ENCODE measurements at regions not wholly inside any gene's neighbourhood (a gene's known extent, or its start where the extent isn't known, plus 50 kb on each side); places are given as distances from the start of the nearest gene placed in this dataset.
"Not testable (repeated sequence)": the region's sequence is repeated elsewhere in the genome, so short reads cannot be mapped to it uniquely, and the experiment has no call there.

DNA sequence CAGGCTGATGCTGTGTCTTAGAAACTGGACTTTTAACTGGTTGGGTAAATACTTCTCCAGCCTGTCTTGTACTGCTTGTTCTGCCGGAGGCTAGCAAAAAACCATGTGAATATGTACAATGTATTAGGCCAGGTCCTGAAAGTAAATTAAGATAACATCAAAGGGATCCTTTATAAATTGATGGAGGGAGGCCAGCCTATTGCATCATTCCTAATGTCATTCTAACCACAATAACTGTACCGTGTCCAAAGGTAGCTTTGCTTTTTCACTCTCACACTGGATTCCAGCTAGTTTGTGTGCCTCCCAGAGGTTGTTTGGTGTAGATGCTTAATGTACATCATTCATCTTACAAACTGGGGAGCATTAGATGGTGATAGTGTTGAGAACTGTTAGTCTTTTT, 91.2 kb upstream of the SEM1 start:
- TF ChIP-seq, protein P1, sequence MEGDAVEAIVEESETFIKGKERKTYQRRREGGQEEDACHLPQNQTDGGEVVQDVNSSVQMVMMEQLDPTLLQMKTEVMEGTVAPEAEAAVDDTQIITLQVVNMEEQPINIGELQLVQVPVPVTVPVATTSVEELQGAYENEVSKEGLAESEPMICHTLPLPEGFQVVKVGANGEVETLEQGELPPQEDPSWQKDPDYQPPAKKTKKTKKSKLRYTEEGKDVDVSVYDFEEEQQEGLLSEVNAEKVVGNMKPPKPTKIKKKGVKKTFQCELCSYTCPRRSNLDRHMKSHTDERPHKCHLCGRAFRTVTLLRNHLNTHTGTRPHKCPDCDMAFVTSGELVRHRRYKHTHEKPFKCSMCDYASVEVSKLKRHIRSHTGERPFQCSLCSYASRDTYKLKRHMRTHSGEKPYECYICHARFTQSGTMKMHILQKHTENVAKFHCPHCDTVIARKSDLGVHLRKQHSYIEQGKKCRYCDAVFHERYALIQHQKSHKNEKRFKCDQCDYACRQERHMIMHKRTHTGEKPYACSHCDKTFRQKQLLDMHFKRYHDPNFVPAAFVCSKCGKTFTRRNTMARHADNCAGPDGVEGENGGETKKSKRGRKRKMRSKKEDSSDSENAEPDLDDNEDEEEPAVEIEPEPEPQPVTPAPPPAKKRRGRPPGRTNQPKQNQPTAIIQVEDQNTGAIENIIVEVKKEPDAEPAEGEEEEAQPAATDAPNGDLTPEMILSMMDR (IDR thresholded peaks at IDR 0.05; ENCODE audit: insufficient read depth, low read depth, low read length, missing control alignments), result no peak
- no peak for DNase-seq (ENCODE audit: low read depth)
- no peak overlapping the region for H3K4me3 ChIP-seq (ENCODE audit: low read depth, low read length)

DNA sequence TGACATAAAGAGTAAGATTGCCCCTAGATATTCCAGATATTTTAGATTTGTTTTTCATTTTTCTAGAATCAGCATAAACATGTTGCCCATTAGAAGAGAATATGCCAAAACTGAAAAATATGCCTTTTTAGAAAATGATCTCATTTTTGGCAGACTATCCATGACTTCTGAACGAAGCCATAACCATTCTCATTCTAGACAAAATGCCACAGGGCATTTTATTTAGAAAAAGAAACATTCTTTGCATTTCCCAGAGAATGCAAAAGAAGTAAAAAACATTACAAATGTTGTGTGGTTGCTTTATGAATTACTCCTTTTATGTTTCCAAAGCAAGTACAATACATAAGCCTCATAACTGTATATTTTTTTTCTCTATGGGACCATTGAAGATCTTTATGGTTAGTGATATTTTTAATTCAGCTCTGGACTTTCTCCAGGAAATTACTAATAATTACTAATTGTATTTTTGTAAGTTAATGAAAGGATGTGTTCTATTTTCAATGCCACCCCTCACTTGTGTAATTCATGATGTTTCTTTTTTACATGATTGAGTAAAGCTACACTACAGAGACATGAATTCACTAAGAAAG, 109.6 kb upstream of the SEM1 start:
- no peak overlapping the region for H3K4me3 ChIP-seq (ENCODE audit: low read depth, low read length)
- TF ChIP-seq, protein P1 (IDR thresholded peaks at IDR 0.05; ENCODE audit: insufficient read depth, low read depth, low read length, missing control alignments), result no peak
- DNase-seq (ENCODE audit: low read depth), result no peak

DNA sequence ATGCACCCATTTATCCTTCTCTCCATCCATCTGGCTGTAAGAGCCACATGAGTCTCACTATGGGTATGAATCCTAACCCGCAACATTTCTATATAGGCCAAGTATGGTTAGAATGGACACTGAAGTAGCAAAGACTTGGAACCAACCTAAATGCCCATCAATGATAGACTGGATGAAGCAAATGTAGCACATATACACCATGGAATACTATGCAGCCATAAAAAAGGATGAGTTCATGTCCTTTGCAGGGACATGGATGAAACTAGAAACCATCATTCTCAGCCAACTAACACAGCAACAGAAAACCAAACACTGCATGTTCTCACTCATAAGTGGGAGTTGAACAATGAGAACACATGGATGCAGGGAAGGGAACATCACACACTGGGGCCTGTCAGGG, 111.5 kb upstream of the SEM1 start:
- not testable (repeated sequence) for H3K4me3 ChIP-seq (ENCODE audit: low read depth, low read length); DNase-seq (ENCODE audit: low read depth)

DNA sequence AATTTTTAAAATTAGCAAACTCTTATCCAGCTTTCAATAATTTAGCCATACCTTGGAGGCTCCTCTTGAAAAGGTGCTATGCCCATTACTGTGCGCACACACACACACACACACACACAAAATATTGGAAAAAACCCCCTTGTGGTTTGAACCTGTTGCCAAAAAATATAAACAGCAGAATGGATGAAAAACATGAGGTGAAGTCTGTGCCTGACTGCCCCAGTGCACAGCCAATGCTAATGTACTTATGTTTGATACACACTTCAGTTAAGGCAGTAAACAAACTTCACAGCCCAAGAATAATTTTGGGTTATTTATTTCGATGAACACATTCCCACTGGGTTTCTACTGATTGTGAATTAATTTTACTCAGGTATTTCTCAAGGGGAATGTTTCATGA, 113.2 kb upstream of the SEM1 start:
- no peak overlapping the region for H3K4me3 ChIP-seq (ENCODE audit: low read depth, low read length)
- TF ChIP-seq, protein P1 (IDR thresholded peaks at IDR 0.05; ENCODE audit: insufficient read depth, low read depth, low read length, missing control alignments), result no peak
- DNase-seq (ENCODE audit: low read depth), result no peak

DNA sequence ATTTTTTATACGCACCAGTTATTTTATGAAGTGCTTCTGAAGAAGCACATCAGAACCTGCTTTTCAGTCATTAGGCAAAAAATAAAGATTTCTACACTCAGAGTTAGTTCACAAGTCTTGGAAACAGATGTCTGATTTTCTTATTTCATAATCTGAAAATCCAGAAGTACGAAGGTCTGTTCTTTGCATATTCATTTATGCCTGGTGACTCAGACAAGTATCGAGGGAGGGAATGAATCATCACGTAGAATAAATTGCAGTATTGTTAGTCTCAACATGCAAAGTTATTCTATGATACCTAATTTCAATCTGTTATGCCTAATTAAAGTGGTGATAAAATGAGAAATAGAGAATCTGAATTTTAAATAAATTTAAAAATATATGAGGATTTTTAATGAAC, 113.6 kb upstream of the SEM1 start:
- TF ChIP-seq, protein P1 (IDR thresholded peaks at IDR 0.05; ENCODE audit: insufficient read depth, low read depth, low read length, missing control alignments), result no peak
- H3K4me3 ChIP-seq (ENCODE audit: low read depth, low read length), result no peak overlapping the region
- DNase-seq (ENCODE audit: low read depth), result no peak

DNA sequence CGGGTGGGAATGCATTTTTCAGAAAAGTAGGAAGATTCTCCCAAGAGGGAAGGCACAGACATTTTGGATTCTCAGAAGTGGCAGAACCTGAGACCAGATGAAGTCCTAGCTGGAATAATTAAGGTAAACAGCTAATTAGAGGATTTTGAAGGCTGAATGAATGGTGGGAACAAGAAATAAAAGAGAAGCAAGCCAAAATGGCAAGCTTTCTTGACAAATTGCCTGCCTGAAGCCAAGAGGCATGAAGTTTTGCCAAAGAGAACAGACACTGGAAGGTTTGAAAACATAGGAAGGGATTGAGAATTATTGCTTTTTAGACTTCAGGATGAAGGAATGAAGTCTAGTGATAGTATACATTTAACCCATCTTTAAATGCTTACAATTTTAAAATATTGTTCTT, 115.0 kb upstream of the SEM1 start:
- DNase-seq (ENCODE audit: low read depth), result no peak
- no peak overlapping the region for H3K4me3 ChIP-seq (ENCODE audit: low read depth, low read length)
- TF ChIP-seq, protein P1 (IDR thresholded peaks at IDR 0.05; ENCODE audit: insufficient read depth, low read depth, low read length, missing control alignments), result no peak

DNA sequence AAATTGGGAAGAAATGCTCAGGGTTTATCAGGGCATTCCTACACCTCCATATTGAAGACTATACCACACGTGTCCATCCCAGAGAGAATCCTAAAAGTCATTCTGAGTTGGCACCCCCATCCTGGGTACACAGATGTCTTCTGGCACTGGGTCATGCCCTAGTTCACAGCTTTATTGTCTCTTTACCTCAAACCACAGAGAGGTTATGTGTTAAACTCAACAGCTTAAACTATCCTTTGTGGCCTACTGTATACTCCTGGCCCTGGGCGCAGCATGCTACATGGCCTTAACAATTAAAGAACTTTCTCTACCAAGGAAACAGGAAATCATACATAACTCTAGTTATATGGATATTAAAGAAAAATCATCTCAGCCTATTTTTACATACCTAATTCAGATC, 115.6 kb upstream of the SEM1 start:
- TF ChIP-seq, protein P1 (IDR thresholded peaks at IDR 0.05; ENCODE audit: insufficient read depth, low read depth, low read length, missing control alignments), result no peak
- H3K4me3 ChIP-seq (ENCODE audit: low read depth, low read length), result no peak overlapping the region
- no peak for DNase-seq (ENCODE audit: low read depth)
